Right lobe of liver (tissue), 4 donors: ENCODE measurements at regions not wholly inside any gene's neighbourhood (a gene's known extent, or its start where the extent isn't known, plus 50 kb on each side); places are given as distances from the start of the nearest gene placed in this dataset.

Source experiments
- POLR2A ChIP-seq: fragments of 450-650 bp; IDR thresholded peaks from one replicate; pipeline ENCODE4 v1.6.1; 2017; ENCODE audit warnings: antibody characterized with exemption, mild to moderate bottlenecking
- TF ChIP-seq, protein P1 (sequence below), 4 donors: fragments of 200-600 bp in 3 of 4; fragments of 450-650 bp in 1 of 4; IDR thresholded peaks; one replicate each; pipeline versions ENCODE4 v1.5.1 to v1.8.0; 2016 to 2022; ENCODE audit warnings: antibody characterized with exemption in 4 of 4, mild to moderate bottlenecking in 2 of 4
- donor health status: DM: no; HTN: no; CAD: no.
- donor health status: DM: no; HTN: no; CAD: no.
- donor health status: DM: no; HTN: yes; CAD: no.

DNA sequence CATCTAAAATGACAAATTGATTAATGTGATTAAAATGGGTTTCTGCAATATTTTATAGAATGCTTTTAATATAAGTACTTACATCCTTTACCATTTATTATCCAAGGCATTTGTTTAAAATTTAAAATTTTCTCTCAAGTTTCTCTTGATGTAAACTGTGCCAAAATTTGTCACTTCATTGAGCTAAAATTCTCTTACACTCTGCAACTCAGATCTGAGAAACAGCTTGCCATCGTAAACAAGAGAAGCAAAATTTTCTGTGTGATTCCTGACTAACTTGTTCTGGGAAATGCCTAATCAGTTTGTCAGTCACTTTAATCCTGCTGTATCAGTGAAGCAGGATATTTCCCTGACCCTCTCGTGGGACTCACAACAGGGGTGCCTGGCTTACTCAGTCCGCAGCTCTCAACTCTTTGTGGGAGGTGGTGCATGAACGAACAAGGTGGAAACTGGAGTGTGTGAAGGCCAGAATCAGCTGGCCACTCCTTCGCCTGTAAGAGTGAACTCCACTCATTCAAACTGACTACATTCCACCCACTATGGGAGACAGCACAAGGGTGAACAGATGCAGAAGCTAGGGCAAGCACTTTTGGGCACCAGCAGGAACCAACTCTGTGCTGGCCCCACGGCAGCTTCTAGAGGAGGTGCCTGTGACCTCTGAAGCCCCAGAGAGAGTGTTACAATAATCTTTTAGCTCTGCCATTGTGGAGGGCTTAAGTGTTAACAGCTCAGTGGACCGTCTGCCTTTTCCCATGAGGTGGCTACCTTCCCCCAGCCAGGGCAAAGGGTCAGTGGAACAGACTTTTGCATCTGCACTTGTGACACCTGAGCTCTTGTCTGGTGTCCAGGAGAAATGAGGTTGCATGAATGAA, 349.4 kb downstream of the FAT4 start:
- TF ChIP-seq, protein P1, sequence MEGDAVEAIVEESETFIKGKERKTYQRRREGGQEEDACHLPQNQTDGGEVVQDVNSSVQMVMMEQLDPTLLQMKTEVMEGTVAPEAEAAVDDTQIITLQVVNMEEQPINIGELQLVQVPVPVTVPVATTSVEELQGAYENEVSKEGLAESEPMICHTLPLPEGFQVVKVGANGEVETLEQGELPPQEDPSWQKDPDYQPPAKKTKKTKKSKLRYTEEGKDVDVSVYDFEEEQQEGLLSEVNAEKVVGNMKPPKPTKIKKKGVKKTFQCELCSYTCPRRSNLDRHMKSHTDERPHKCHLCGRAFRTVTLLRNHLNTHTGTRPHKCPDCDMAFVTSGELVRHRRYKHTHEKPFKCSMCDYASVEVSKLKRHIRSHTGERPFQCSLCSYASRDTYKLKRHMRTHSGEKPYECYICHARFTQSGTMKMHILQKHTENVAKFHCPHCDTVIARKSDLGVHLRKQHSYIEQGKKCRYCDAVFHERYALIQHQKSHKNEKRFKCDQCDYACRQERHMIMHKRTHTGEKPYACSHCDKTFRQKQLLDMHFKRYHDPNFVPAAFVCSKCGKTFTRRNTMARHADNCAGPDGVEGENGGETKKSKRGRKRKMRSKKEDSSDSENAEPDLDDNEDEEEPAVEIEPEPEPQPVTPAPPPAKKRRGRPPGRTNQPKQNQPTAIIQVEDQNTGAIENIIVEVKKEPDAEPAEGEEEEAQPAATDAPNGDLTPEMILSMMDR (IDR thresholded peaks at IDR 0.05), result no peak
- TF ChIP-seq POLR2A, result no peak
